ENCODE measurements at regions not wholly inside any gene's neighbourhood (a gene's known extent, or its start where the extent isn't known, plus 50 kb on each side); places are given as distances from the start of the nearest gene placed in this dataset.

DNA sequence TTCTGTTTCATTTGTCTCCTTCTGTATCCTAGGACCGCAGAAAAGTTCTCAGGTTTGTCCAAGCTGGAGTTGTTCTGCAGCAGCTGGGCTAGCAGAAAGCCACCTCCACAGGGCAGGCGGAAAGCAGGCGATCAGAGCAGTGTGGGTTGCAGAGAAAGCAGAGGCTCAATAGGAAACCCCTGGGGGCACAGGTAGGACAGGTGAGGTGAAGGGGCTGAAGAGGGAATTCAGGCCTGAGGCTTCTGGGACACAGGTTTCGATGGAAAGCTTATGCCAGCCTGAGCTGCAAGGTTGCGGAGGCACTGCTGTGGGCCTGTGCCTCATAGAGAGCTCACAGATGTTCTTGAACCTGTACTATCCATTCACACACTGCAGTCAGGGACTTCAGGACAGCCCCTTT lies 194.9 kb upstream of the TPK1 start (continued):
- TF ChIP-seq, protein P1, sequence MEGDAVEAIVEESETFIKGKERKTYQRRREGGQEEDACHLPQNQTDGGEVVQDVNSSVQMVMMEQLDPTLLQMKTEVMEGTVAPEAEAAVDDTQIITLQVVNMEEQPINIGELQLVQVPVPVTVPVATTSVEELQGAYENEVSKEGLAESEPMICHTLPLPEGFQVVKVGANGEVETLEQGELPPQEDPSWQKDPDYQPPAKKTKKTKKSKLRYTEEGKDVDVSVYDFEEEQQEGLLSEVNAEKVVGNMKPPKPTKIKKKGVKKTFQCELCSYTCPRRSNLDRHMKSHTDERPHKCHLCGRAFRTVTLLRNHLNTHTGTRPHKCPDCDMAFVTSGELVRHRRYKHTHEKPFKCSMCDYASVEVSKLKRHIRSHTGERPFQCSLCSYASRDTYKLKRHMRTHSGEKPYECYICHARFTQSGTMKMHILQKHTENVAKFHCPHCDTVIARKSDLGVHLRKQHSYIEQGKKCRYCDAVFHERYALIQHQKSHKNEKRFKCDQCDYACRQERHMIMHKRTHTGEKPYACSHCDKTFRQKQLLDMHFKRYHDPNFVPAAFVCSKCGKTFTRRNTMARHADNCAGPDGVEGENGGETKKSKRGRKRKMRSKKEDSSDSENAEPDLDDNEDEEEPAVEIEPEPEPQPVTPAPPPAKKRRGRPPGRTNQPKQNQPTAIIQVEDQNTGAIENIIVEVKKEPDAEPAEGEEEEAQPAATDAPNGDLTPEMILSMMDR (conservative IDR thresholded peaks at IDR 0.05; ENCODE audit: low read depth in 2 of 2), result no peak
- TF ChIP-seq NANOG (IDR thresholded peaks at IDR 0.05; ENCODE audit: borderline replicate concordance), result no peak

DNA sequence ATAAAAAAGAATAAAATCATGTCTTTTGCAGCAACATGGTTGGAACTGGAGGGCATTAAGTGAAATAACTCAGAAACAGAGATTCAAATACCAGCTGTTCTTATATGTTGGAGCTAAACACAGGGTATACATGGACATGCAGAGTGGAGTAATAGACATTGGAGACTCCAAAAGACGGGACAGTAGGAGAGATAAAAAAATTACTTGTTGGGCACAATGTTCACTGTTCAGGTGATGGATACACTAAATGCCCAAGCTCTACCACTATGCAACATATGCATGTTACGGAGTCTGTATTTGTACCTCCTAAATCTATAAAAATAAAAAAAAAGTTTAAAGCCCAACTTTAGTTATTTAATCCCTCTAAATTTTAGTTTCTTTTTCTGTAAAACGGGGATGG lies 184.6 kb upstream of the TPK1 start:
- ATAC-seq (no peak), DNase-seq (ENCODE audit: low spot score) (no peak)
- Histone ChIP-seq H3K36me3 (ENCODE audit: insufficient read depth) (no peaks in the 10 kb centered on the region), H3K4me1 (ENCODE audit: insufficient read depth) (no peaks in the 10 kb centered on the region), H3K27ac (ENCODE audit: low read depth) (no peak overlapping the region), H3K4me2 (no peak overlapping the region), H3K27me3 (ENCODE audit: insufficient read depth) (no peaks in the 10 kb centered on the region), H2AFZ (no peak overlapping the region), H4K20me1 (replicated peaks; ENCODE audit: insufficient read depth) (no peaks in the 10 kb centered on the region), H3K79me2 (replicated peaks; ENCODE audit: insufficient read depth) (no peaks in the 10 kb centered on the region), H3K9me2 (ENCODE audit: insufficient read depth) (no peaks in the 10 kb centered on the region), H3K4me3 (no peak overlapping the region), H3F3A (replicated peaks; ENCODE audit: low read depth) (no peaks in the 10 kb centered on the region)
- peaks cover 10% of the 10 kb centered on the region for H3K4me1 Mint-ChIP-seq
- H3K4me3 Mint-ChIP-seq, result no peak overlapping the region
- TF ChIP-seq EZH2phosphoT487 (IDR thresholded peaks at IDR 0.05; ENCODE audit: unreplicated experiment), result no peak
- TF ChIP-seq NANOG (IDR thresholded peaks at IDR 0.05; ENCODE audit: borderline replicate concordance), result no peak
- no peak for TF ChIP-seq POLR2AphosphoS5 (IDR thresholded peaks at IDR 0.05; ENCODE audit: low read depth)
- TF ChIP-seq, protein P2, sequence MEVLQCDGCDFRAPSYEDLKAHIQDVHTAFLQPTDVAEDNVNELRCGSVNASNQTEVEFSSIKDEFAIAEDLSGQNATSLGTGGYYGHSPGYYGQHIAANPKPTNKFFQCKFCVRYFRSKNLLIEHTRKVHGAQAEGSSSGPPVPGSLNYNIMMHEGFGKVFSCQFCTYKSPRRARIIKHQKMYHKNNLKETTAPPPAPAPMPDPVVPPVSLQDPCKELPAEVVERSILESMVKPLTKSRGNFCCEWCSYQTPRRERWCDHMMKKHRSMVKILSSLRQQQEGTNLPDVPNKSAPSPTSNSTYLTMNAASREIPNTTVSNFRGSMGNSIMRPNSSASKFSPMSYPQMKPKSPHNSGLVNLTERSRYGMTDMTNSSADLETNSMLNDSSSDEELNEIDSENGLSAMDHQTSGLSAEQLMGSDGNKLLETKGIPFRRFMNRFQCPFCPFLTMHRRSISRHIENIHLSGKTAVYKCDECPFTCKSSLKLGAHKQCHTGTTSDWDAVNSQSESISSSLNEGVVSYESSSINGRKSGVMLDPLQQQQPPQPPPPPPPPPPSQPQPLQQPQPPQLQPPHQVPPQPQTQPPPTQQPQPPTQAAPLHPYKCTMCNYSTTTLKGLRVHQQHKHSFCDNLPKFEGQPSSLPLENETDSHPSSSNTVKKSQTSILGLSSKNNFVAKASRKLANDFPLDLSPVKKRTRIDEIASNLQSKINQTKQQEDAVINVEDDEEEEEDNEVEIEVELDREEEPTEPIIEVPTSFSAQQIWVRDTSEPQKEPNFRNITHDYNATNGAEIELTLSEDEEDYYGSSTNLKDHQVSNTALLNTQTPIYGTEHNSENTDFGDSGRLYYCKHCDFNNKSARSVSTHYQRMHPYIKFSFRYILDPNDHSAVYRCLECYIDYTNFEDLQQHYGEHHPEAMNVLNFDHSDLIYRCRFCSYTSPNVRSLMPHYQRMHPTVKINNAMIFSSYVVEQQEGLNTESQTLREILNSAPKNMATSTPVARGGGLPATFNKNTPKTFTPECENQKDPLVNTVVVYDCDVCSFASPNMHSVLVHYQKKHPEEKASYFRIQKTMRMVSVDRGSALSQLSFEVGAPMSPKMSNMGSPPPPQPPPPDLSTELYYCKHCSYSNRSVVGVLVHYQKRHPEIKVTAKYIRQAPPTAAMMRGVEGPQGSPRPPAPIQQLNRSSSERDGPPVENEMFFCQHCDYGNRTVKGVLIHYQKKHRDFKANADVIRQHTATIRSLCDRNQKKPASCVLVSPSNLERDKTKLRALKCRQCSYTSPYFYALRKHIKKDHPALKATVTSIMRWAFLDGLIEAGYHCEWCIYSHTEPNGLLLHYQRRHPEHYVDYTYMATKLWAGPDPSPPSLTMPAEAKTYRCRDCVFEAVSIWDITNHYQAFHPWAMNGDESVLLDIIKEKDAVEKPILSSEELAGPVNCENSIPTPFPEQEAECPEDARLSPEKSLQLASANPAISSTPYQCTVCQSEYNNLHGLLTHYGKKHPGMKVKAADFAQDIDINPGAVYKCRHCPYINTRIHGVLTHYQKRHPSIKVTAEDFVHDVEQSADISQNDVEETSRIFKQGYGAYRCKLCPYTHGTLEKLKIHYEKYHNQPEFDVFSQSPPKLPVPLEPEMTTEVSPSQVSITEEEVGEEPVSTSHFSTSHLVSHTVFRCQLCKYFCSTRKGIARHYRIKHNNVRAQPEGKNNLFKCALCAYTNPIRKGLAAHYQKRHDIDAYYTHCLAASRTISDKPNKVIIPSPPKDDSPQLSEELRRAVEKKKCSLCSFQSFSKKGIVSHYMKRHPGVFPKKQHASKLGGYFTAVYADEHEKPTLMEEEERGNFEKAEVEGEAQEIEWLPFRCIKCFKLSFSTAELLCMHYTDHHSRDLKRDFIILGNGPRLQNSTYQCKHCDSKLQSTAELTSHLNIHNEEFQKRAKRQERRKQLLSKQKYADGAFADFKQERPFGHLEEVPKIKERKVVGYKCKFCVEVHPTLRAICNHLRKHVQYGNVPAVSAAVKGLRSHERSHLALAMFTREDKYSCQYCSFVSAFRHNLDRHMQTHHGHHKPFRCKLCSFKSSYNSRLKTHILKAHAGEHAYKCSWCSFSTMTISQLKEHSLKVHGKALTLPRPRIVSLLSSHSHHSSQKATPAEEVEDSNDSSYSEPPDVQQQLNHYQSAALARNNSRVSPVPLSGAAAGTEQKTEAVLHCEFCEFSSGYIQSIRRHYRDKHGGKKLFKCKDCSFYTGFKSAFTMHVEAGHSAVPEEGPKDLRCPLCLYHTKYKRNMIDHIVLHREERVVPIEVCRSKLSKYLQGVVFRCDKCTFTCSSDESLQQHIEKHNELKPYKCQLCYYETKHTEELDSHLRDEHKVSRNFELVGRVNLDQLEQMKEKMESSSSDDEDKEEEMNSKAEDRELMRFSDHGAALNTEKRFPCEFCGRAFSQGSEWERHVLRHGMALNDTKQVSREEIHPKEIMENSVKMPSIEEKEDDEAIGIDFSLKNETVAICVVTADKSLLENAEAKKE (CRISPR knock-in tag; IDR thresholded peaks at IDR 0.05), result no peak
- TF ChIP-seq, protein P3, sequence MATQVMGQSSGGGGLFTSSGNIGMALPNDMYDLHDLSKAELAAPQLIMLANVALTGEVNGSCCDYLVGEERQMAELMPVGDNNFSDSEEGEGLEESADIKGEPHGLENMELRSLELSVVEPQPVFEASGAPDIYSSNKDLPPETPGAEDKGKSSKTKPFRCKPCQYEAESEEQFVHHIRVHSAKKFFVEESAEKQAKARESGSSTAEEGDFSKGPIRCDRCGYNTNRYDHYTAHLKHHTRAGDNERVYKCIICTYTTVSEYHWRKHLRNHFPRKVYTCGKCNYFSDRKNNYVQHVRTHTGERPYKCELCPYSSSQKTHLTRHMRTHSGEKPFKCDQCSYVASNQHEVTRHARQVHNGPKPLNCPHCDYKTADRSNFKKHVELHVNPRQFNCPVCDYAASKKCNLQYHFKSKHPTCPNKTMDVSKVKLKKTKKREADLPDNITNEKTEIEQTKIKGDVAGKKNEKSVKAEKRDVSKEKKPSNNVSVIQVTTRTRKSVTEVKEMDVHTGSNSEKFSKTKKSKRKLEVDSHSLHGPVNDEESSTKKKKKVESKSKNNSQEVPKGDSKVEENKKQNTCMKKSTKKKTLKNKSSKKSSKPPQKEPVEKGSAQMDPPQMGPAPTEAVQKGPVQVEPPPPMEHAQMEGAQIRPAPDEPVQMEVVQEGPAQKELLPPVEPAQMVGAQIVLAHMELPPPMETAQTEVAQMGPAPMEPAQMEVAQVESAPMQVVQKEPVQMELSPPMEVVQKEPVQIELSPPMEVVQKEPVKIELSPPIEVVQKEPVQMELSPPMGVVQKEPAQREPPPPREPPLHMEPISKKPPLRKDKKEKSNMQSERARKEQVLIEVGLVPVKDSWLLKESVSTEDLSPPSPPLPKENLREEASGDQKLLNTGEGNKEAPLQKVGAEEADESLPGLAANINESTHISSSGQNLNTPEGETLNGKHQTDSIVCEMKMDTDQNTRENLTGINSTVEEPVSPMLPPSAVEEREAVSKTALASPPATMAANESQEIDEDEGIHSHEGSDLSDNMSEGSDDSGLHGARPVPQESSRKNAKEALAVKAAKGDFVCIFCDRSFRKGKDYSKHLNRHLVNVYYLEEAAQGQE (IDR thresholded peaks at IDR 0.05; ENCODE audit: unreplicated experiment), result no peak
- no peak for TF ChIP-seq STAT1 (IDR thresholded peaks at IDR 0.05; ENCODE audit: unreplicated experiment)
- no peak for TF ChIP-seq ZNF114 (CRISPR knock-in tag; IDR thresholded peaks at IDR 0.05)
- TF ChIP-seq, protein P1 (conservative IDR thresholded peaks at IDR 0.05; ENCODE audit: low read depth in 2 of 2), result no peak
- no peaks in the 10 kb centered on the region for H3K9me3 Mint-ChIP-seq
- H3K27me3 Mint-ChIP-seq (ENCODE audit: insufficient read depth, low read depth, poor library complexity), result no peaks in the 10 kb centered on the region
- no peak overlapping the region for H3K27ac Mint-ChIP-seq
- H3K36me3 Mint-ChIP-seq (ENCODE audit: low read depth), result no peaks in the 10 kb centered on the region

Measured in GM23338 (cell line).